GM23338 (cell line): ENCODE measurements at regions not wholly inside any gene's neighbourhood (a gene's known extent, or its start where the extent isn't known, plus 50 kb on each side); places are given as distances from the start of the nearest gene placed in this dataset.
A peak's percentile ranks its signal among the peaks of the same experiment; 100 is the strongest.

ENCODE experiments used
- ATAC-seq: fragments of 200-7000 bp; cut with Tn5 transposase; 3 replicates; pipeline ENCODE4 v1.9.1; 2020
- DNase-seq: peaks from one replicate; pipeline ENCODE4 v3.0.0-alpha.2; 2015; ENCODE audit warnings: low spot score
- H2AFZ ChIP-seq: fragments of 200-600 bp; sonication (generic); 2 replicates; pipeline ENCODE4 v1.8.0; 2016; ENCODE audit warnings: antibody characterized with exemption, mild to moderate bottlenecking, moderate library complexity
- H3F3A ChIP-seq: fragments of 200-600 bp; sonication (generic); replicated peaks from 2 replicates; pipeline ENCODE4 v1.8.0; 2017; ENCODE audit warnings: antibody characterized with exemption, mixed run types, low read depth
- H3K27ac ChIP-seq: fragments of 200-600 bp; sonication (generic); 2 replicates; pipeline ENCODE4 v1.6.1; 2016; ENCODE audit warnings: low read depth
- H3K27me3 ChIP-seq: fragments of 200-600 bp; sonication (generic); 2 replicates; pipeline ENCODE4 v1.8.0; 2016; ENCODE audit warnings: mild to moderate bottlenecking, mixed run types, moderate library complexity; ENCODE audit not compliant: insufficient read depth
- H3K36me3 ChIP-seq: fragments of 200-600 bp; sonication (generic); 2 replicates; pipeline ENCODE4 v1.8.0; 2016; ENCODE audit warnings: mild to moderate bottlenecking; ENCODE audit not compliant: insufficient read depth
- H3K4me1 ChIP-seq: fragments of 200-600 bp; sonication (generic); 2 replicates; pipeline ENCODE4 v1.8.0; 2016; ENCODE audit warnings: mild to moderate bottlenecking, moderate library complexity; ENCODE audit not compliant: insufficient read depth
- H3K4me2 ChIP-seq: fragments of 200-600 bp; sonication (generic); 2 replicates; pipeline ENCODE4 v1.7.1; 2017; ENCODE audit warnings: mixed run types
- H3K4me3 ChIP-seq: fragments of 200-600 bp; sonication (generic); 2 replicates; pipeline ENCODE4 v1.6.1; 2016; ENCODE audit warnings: mixed run types
- H3K79me2 ChIP-seq: fragments of 200-600 bp; sonication (generic); replicated peaks from 2 replicates; pipeline ENCODE4 v1.8.0; 2017; ENCODE audit warnings: mild to moderate bottlenecking; ENCODE audit not compliant: insufficient read depth
- H3K9me2 ChIP-seq: fragments of 200-600 bp; sonication (generic); 2 replicates; pipeline ENCODE4 v1.8.0; 2017; ENCODE audit not compliant: insufficient read depth
- H4K20me1 ChIP-seq: fragments of 200-600 bp; sonication (generic); replicated peaks from 2 replicates; pipeline ENCODE4 v1.8.0; 2017; ENCODE audit warnings: mild to moderate bottlenecking; ENCODE audit not compliant: insufficient read depth
- H3K27ac Mint-ChIP-seq: 2 replicates; pipeline ENCODE4 v1.8.0; 2020; ENCODE audit warnings: inconsistent platforms, mild to moderate bottlenecking, moderate library complexity, mixed read lengths
- H3K27me3 Mint-ChIP-seq: 3 replicates; pipeline ENCODE4 v1.8.0; 2022; ENCODE audit warnings: low read depth, mild to moderate bottlenecking, moderate library complexity, mixed read lengths, inconsistent platforms; ENCODE audit not compliant: insufficient read depth, poor library complexity
- H3K36me3 Mint-ChIP-seq: 3 replicates; pipeline ENCODE4 v1.8.0; 2021; ENCODE audit warnings: low read depth, mild to moderate bottlenecking, inconsistent platforms, moderate library complexity, mixed read lengths
- H3K4me1 Mint-ChIP-seq: 3 replicates; pipeline ENCODE4 v1.8.0; 2020; ENCODE audit warnings: mild to moderate bottlenecking, inconsistent platforms, mixed read lengths
- H3K4me3 Mint-ChIP-seq: 3 replicates; pipeline ENCODE4 v1.8.0; 2021; ENCODE audit warnings: moderate library complexity, mild to moderate bottlenecking, inconsistent platforms, mixed read lengths
- H3K9me3 Mint-ChIP-seq: 3 replicates; pipeline ENCODE4 v1.8.0; 2020; ENCODE audit warnings: moderate library complexity, mild to moderate bottlenecking, inconsistent platforms, mixed read lengths
- CREB1 ChIP-seq: fragments of 250-450 bp; sonication (Bioruptor Pico); IDR thresholded peaks from 2 replicates; pipeline ENCODE4 v1.5.0; 2020; ENCODE audit warnings: low read depth, mild to moderate bottlenecking, moderate library complexity
- CTCF ChIP-seq, 2 experiments: fragments of 200-600 bp in 1 of 2; sonication (generic) in 1 of 2; conservative IDR thresholded peaks; 2 replicates each; pipeline versions ENCODE4 v1.5.1 to v1.6.1; 2016 to 2017; ENCODE audit warnings: antibody characterized with exemption in 2 of 2, low read depth in 2 of 2, mild to moderate bottlenecking in 2 of 2, moderate library complexity in 1 of 2
- EZH2 ChIP-seq: fragments of 200-600 bp; sonication (generic); IDR thresholded peaks from one replicate; pipeline ENCODE4 v1.8.0; 2017; ENCODE audit warnings: antibody characterized with exemption, mild to moderate bottlenecking, low read depth; ENCODE audit not compliant: unreplicated experiment
- EZH2phosphoT487 ChIP-seq: fragments of 200-600 bp; sonication (generic); IDR thresholded peaks from one replicate; pipeline ENCODE4 v1.8.1; 2018; ENCODE audit warnings: antibody characterized with exemption; ENCODE audit not compliant: unreplicated experiment
- JUNB ChIP-seq: IDR thresholded peaks from one replicate; pipeline ENCODE4 v1.6.1; 2016; ENCODE audit warnings: antibody characterized with exemption; ENCODE audit not compliant: unreplicated experiment
- ZNF114 ChIP-seq: fragments of 250-450 bp; sonication (Bioruptor Pico); IDR thresholded peaks from 2 replicates; pipeline ENCODE4 v1.5.0; 2020; ENCODE audit warnings: mild to moderate bottlenecking, moderate library complexity
- ZNF331 ChIP-seq: fragments of 250-450 bp; sonication (Bioruptor Pico); IDR thresholded peaks from 2 replicates; pipeline ENCODE4 v1.5.0; 2020; ENCODE audit warnings: low read depth, mild to moderate bottlenecking, moderate library complexity
- ZNF462 ChIP-seq: fragments of 250-450 bp; sonication (Bioruptor Pico); IDR thresholded peaks from 2 replicates; pipeline ENCODE4 v1.5.0; 2020; ENCODE audit warnings: mild to moderate bottlenecking, moderate library complexity
- TF ChIP-seq, protein P1 (sequence below): IDR thresholded peaks from 2 replicates; pipeline ENCODE4 v1.6.1; 2016; ENCODE audit warnings: antibody characterized with exemption

DNA sequence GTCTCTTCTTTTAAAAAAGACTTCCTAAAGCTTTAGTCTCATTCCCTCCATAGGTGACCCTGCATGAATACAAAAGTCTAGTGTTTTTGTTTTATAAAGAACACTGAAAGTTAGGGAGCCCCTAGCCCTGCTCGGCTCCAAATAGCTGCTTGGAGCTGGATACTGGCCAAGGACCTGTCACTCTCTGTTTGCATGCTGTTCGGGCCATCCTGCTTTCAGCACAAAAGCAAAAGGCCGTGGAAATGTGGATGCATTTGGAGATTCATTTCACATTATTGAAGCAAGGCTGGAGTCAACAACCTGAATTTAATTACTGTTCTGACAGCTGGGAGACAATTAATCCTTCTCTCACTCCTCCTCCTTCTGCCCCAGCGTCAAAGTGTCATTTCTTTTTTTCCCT is 151.7 kb upstream of the NMUR2 start (continued):
- no peak for TF ChIP-seq CTCF (conservative IDR thresholded peaks at IDR 0.05; ENCODE audit: low read depth in 2 of 2)
- TF ChIP-seq, protein P1, sequence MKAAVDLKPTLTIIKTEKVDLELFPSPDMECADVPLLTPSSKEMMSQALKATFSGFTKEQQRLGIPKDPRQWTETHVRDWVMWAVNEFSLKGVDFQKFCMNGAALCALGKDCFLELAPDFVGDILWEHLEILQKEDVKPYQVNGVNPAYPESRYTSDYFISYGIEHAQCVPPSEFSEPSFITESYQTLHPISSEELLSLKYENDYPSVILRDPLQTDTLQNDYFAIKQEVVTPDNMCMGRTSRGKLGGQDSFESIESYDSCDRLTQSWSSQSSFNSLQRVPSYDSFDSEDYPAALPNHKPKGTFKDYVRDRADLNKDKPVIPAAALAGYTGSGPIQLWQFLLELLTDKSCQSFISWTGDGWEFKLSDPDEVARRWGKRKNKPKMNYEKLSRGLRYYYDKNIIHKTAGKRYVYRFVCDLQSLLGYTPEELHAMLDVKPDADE, result no peak
- no peak for TF ChIP-seq JUNB
- TF ChIP-seq EZH2phosphoT487, result no peak

GRCh38 chr5:152560512-152561137 is 155.5 kb upstream of the NMUR2 start:
- H3K4me1 Mint-ChIP-seq, result peaks cover 3% of the 10 kb centered on the region; the same call in 2 of the 3 replicates
- ATAC-seq, result peak; percentile 95

More at GRCh38 chr5:152560512-152561137, 155.5 kb upstream of the NMUR2 start:
- Histone ChIP-seq H4K20me1 (no peaks in the 10 kb centered on the region), H3K27me3 (no peaks in the 10 kb centered on the region), H3K36me3 (no peaks in the 10 kb centered on the region), H3F3A (no peaks in the 10 kb centered on the region), H3K9me2 (no peaks in the 10 kb centered on the region), H3K27ac (no peak overlapping the region), H3K4me3 (no peak overlapping the region), H2AFZ (peak overlapping the region; percentile 11; the same call in 1 of the 2 replicates), H3K79me2 (no peaks in the 10 kb centered on the region), H3K4me1 (no peaks in the 10 kb centered on the region), H3K4me2 (no peak overlapping the region)
- Mint-ChIP-seq H3K9me3 (no peaks in the 10 kb centered on the region; the same call in 2 of the 3 replicates), H3K36me3 (no peaks in the 10 kb centered on the region), H3K4me3 (no peak overlapping the region), H3K27me3 (no peaks in the 10 kb centered on the region), H3K27ac (no peak overlapping the region)
- peak; percentile 83 for DNase-seq
- TF ChIP-seq EZH2 (no peak), JUNB (no peak), CREB1 (CRISPR knock-in tag) (0 out of 2 replicates have a peak, but pooled peaks have one; percentile 14), ZNF462 (CRISPR knock-in tag) (no peak), EZH2phosphoT487 (no peak), ZNF114 (no peak), CTCF (conservative IDR thresholded peaks at IDR 0.05; ENCODE audit: low read depth in 2 of 2) (peak; percentile 92 to 95), ZNF331 (CRISPR knock-in tag) (no peak)
